ENCODE measurements at regions not wholly inside any gene's neighbourhood (a gene's known extent, or its start where the extent isn't known, plus 50 kb on each side); places are given as distances from the start of the nearest gene placed in this dataset.

- TF ChIP-seq USF1 (IDR thresholded peaks at IDR 0.05) (no peak), NFIC (IDR thresholded peaks at IDR 0.05) (no peak), TCF12 (IDR thresholded peaks at IDR 0.05; ENCODE audit: low read depth) (no peak), EGR1 (IDR thresholded peaks at IDR 0.05) (no peak), RAD21 (IDR thresholded peaks at IDR 0.05; ENCODE audit: low read depth) (no peak), CREB1 (IDR thresholded peaks at IDR 0.05; ENCODE audit: low read depth) (no peak), CEBPB (IDR thresholded peaks at IDR 0.05) (no peak), REST (IDR thresholded peaks at IDR 0.05; ENCODE audit: low read depth) (no peak), EP300 (IDR thresholded peaks at IDR 0.05; ENCODE audit: borderline replicate concordance) (no peak), ZBTB7A (IDR thresholded peaks at IDR 0.05; ENCODE audit: low read depth) (no peak), FOXM1 (IDR thresholded peaks at IDR 0.05; ENCODE audit: borderline replicate concordance, low read depth) (no peak), TAF1 (IDR thresholded peaks at IDR 0.05; ENCODE audit: low read depth) (no peak), TEAD4 (IDR thresholded peaks at IDR 0.05) (no peak), YY1 (IDR thresholded peaks at IDR 0.05; ENCODE audit: low read depth) (no peak)
- TF ChIP-seq, protein P1, sequence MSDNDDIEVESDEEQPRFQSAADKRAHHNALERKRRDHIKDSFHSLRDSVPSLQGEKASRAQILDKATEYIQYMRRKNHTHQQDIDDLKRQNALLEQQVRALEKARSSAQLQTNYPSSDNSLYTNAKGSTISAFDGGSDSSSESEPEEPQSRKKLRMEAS (IDR thresholded peaks at IDR 0.05), result no peak
These were observed 317.4 kb upstream of the RUNX1 start for GRCh38 chr21:35366394-35367080.

DNA sequence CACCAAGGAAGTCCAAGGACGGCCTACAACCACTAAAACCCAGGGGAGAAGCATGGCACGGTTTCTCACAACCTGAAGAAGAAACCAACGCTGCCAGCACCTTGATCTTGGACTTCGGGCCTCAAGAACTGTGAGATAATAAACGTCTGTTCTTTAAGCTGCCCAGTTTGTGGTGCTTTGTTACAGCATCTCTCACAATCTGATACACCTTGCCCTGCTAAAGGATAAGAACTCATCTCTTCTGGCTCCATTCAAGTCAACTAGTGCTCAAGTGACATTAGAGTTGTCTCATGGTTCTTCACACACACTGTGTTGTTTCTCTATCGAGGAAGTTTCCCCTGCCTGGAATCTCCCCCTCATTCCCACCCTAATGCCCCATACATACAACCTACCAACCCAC lies 314.4 kb upstream of the RUNX1 start:
- TF ChIP-seq REST (IDR thresholded peaks at IDR 0.05; ENCODE audit: low read depth) (no peak), TEAD4 (IDR thresholded peaks at IDR 0.05) (no peak), TCF12 (IDR thresholded peaks at IDR 0.05; ENCODE audit: low read depth) (no peak), CEBPB (IDR thresholded peaks at IDR 0.05) (no peak), RAD21 (IDR thresholded peaks at IDR 0.05; ENCODE audit: low read depth) (no peak), YY1 (IDR thresholded peaks at IDR 0.05; ENCODE audit: low read depth) (no peak), FOXM1 (IDR thresholded peaks at IDR 0.05; ENCODE audit: borderline replicate concordance, low read depth) (no peak)
- TF ChIP-seq, protein P1 (IDR thresholded peaks at IDR 0.05), result no peak

GRCh38 chr21:35361988-35362387 lies 312.9 kb upstream of the RUNX1 start:
- TF ChIP-seq CREB1 (IDR thresholded peaks at IDR 0.05; ENCODE audit: low read depth), result no peak
- TF ChIP-seq ZBTB7A (IDR thresholded peaks at IDR 0.05; ENCODE audit: low read depth), result no peak
- no peak for TF ChIP-seq USF1 (IDR thresholded peaks at IDR 0.05)
- TF ChIP-seq YY1 (IDR thresholded peaks at IDR 0.05; ENCODE audit: low read depth), result no peak
- no peak for TF ChIP-seq EGR1 (IDR thresholded peaks at IDR 0.05)
- no peak for TF ChIP-seq TEAD4 (IDR thresholded peaks at IDR 0.05)
- TF ChIP-seq, protein P1 (IDR thresholded peaks at IDR 0.05), result no peak

DNA sequence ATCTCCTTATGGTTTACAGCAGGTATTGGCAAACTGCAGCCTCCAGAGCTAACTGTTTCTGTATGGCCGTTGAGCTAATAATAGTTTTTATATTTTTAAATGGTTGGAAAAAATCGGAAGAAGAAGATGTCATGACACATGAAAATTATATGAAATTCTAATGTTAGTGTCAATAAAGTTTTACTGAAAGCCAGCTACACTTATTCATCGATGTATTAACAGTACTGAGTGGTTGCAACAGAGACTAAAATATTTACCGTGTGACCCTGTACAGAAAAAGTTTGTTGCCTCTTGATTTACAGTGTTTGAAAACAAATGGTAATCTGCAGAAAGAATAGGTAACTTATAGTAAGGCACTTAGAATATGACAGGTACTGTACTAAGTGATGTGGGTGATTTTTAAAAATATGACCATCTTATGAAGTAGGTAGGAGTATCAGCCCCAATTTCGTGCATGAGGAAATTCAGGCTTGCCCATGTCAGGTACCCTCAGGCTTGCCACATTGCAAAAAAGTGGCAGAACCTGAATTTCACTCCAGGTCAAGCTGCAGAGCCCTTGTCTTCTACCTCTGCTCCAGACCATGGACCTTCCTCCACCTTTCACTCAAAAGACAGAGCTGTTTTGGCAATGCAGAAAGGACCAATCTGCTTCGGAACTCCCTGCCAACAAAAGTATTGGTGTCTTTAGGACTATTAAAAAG lies 311.9 kb upstream of the RUNX1 start:
- TF ChIP-seq RAD21 (IDR thresholded peaks at IDR 0.05; ENCODE audit: low read depth) (no peak), EP300 (IDR thresholded peaks at IDR 0.05; ENCODE audit: borderline replicate concordance) (no peak), TCF12 (IDR thresholded peaks at IDR 0.05; ENCODE audit: low read depth) (no peak), YY1 (IDR thresholded peaks at IDR 0.05; ENCODE audit: low read depth) (no peak), TAF1 (IDR thresholded peaks at IDR 0.05; ENCODE audit: low read depth) (no peak), REST (IDR thresholded peaks at IDR 0.05; ENCODE audit: low read depth) (no peak)

Data from Ishikawa (cell line).